Astrocyte (in vitro differentiated cells and primary cell): ENCODE measurements at regions not wholly inside any gene's neighbourhood (a gene's known extent, or its start where the extent isn't known, plus 50 kb on each side); places are given as distances from the start of the nearest gene placed in this dataset.

Experiments
- DNase-seq: peaks from one replicate; pipeline ENCODE4 v3.0.0-alpha.2; 2010; ENCODE audit warnings: low read depth
- FAIRE-seq: peaks from 2 replicates; lab custom pipeline; 2011; peaks lifted over from hg19 to GRCh38; lab: Jason Lieb, UNC
- H2AFZ ChIP-seq: 2 replicates; pipeline ENCODE4 v1.6.0; 2012; ENCODE audit warnings: low read depth, low read length, inconsistent platforms
- H3K27ac ChIP-seq: 2 replicates; pipeline ENCODE4 v1.5.1; 2011; ENCODE audit warnings: low read depth, low read length, inconsistent platforms
- H3K27me3 ChIP-seq: 2 replicates; pipeline ENCODE4 v1.6.0; 2011; ENCODE audit warnings: low read length, inconsistent platforms; ENCODE audit not compliant: insufficient read depth
- H3K36me3 ChIP-seq: 2 replicates; pipeline ENCODE4 v1.5.1; 2011; ENCODE audit warnings: low read length, inconsistent platforms; ENCODE audit not compliant: insufficient read depth
- H3K4me1 ChIP-seq: 2 replicates; pipeline ENCODE4 v1.5.1; 2011; ENCODE audit warnings: low read length, inconsistent platforms; ENCODE audit not compliant: insufficient read depth
- H3K4me2 ChIP-seq: 2 replicates; pipeline ENCODE4 v1.6.0; 2012; ENCODE audit warnings: low read length, inconsistent platforms
- H3K4me3 ChIP-seq: 2 replicates; pipeline ENCODE4 v1.5.1; 2011; ENCODE audit warnings: low read depth, mild to moderate bottlenecking, low read length, inconsistent platforms; ENCODE audit not compliant: insufficient read depth
- H3K79me2 ChIP-seq: 2 replicates; pipeline ENCODE4 v1.6.0; 2012; ENCODE audit warnings: mild to moderate bottlenecking, low read length, inconsistent platforms; ENCODE audit not compliant: insufficient read depth
- H3K9ac ChIP-seq: 2 replicates; pipeline ENCODE4 v1.6.0; 2012; ENCODE audit warnings: mild to moderate bottlenecking, low read length, inconsistent platforms
- H3K9me3 ChIP-seq: 2 replicates; pipeline ENCODE4 v1.5.1; 2012; ENCODE audit warnings: low read depth, mild to moderate bottlenecking, low read length, inconsistent platforms; ENCODE audit not compliant: insufficient read depth
- H4K20me1 ChIP-seq: 2 replicates; pipeline ENCODE4 v1.6.0; 2012; ENCODE audit warnings: low read length, inconsistent platforms; ENCODE audit not compliant: insufficient read depth
- H3K27ac Mint-ChIP-seq: one replicate; pipeline ENCODE4 v1.8.0; 2021; ENCODE audit warnings: mild to moderate bottlenecking, mixed read lengths; ENCODE audit not compliant: unreplicated experiment
- H3K27me3 Mint-ChIP-seq: one replicate; pipeline ENCODE4 v1.8.0; 2021; ENCODE audit warnings: low read depth, mixed read lengths; ENCODE audit not compliant: unreplicated experiment
- H3K36me3 Mint-ChIP-seq: one replicate; pipeline ENCODE4 v1.8.0; 2021; ENCODE audit warnings: low read depth, mixed read lengths; ENCODE audit not compliant: unreplicated experiment
- H3K4me1 Mint-ChIP-seq: one replicate; pipeline ENCODE4 v1.8.0; 2021; ENCODE audit warnings: low read depth, mixed read lengths; ENCODE audit not compliant: unreplicated experiment
- H3K4me3 Mint-ChIP-seq: one replicate; pipeline ENCODE4 v1.8.0; 2021; ENCODE audit warnings: mild to moderate bottlenecking, moderate library complexity, mixed read lengths; ENCODE audit not compliant: unreplicated experiment
- H3K9me3 Mint-ChIP-seq: one replicate; pipeline ENCODE4 v1.8.0; 2021; ENCODE audit warnings: mild to moderate bottlenecking, mixed read lengths; ENCODE audit not compliant: unreplicated experiment
- CTCF ChIP-seq: IDR thresholded peaks from 2 replicates; pipeline ENCODE4 v1.5.1; 2011; ENCODE audit warnings: low read depth, mild to moderate bottlenecking, inconsistent platforms, low read length, moderate library complexity; ENCODE audit not compliant: insufficient read depth
- EZH2 ChIP-seq: IDR thresholded peaks from 2 replicates; pipeline ENCODE4 v1.6.1; 2012; ENCODE audit warnings: mild to moderate bottlenecking, low read length, inconsistent platforms; ENCODE audit not compliant: insufficient read depth

- FAIRE-seq (no peak), DNase-seq (no peak)
- Histone ChIP-seq H3K27me3 (no peaks in the 10 kb centered on the region), H3K4me3 (no peak overlapping the region), H2AFZ (no peak overlapping the region), H3K9me3 (no peaks in the 10 kb centered on the region), H3K4me1 (no peaks in the 10 kb centered on the region), H4K20me1 (no peaks in the 10 kb centered on the region), H3K4me2 (no peak overlapping the region), H3K27ac (no peak overlapping the region), H3K9ac (no peak overlapping the region), H3K36me3 (no peaks in the 10 kb centered on the region), H3K79me2 (no peaks in the 10 kb centered on the region)
- Mint-ChIP-seq H3K9me3 (no peaks in the 10 kb centered on the region), H3K27ac (no peak overlapping the region), H3K36me3 (no peaks in the 10 kb centered on the region), H3K27me3 (no peaks in the 10 kb centered on the region), H3K4me3 (no peak overlapping the region), H3K4me1 (no peaks in the 10 kb centered on the region)
- TF ChIP-seq EZH2, result no peak
- no peak for TF ChIP-seq CTCF
Observed at GRCh38 chr17:70493277-70493874, 324.0 kb downstream of the KCNJ2 start.

GRCh38 chr17:70498631-70499030, 329.3 kb downstream of the KCNJ2 start:
- no peaks in the 10 kb centered on the region for H3K79me2 ChIP-seq
- no peaks in the 10 kb centered on the region for H3K27me3 ChIP-seq
- DNase-seq (no peak), FAIRE-seq (no peak)
- H3K9me3 ChIP-seq, result no peaks in the 10 kb centered on the region
- TF ChIP-seq CTCF, result no peak
- TF ChIP-seq EZH2, result no peak
- H3K4me2 ChIP-seq, result no peak overlapping the region
- H4K20me1 ChIP-seq, result no peaks in the 10 kb centered on the region
- H3K36me3 ChIP-seq, result no peaks in the 10 kb centered on the region
- no peaks in the 10 kb centered on the region for H3K4me1 ChIP-seq
- H3K4me1 Mint-ChIP-seq, result no peaks in the 10 kb centered on the region
- no peak overlapping the region for H3K9ac ChIP-seq
- H3K27ac Mint-ChIP-seq, result no peak overlapping the region
- no peak overlapping the region for H3K4me3 Mint-ChIP-seq
- H2AFZ ChIP-seq, result no peak overlapping the region
- no peaks in the 10 kb centered on the region for H3K36me3 Mint-ChIP-seq
- no peaks in the 10 kb centered on the region for H3K27me3 Mint-ChIP-seq
- H3K4me3 ChIP-seq, result no peak overlapping the region
- H3K9me3 Mint-ChIP-seq, result no peaks in the 10 kb centered on the region
- H3K27ac ChIP-seq, result no peak overlapping the region

- no peaks in the 10 kb centered on the region for H3K36me3 ChIP-seq
- no peak overlapping the region for H3K9ac ChIP-seq
- H3K4me1 ChIP-seq, result no peaks in the 10 kb centered on the region
- H2AFZ ChIP-seq, result no peak overlapping the region
- no peak overlapping the region for H3K27ac ChIP-seq
- TF ChIP-seq CTCF (no peak), EZH2 (no peak)
- H3K9me3 ChIP-seq, result no peaks in the 10 kb centered on the region
- H3K9me3 Mint-ChIP-seq, result no peaks in the 10 kb centered on the region
- no peaks in the 10 kb centered on the region for H3K27me3 Mint-ChIP-seq
- no peaks in the 10 kb centered on the region for H3K79me2 ChIP-seq
- no peak overlapping the region for H3K27ac Mint-ChIP-seq
- no peaks in the 10 kb centered on the region for H3K27me3 ChIP-seq
- FAIRE-seq, result no peak
- no peak overlapping the region for H3K4me3 Mint-ChIP-seq
- no peaks in the 10 kb centered on the region for H3K36me3 Mint-ChIP-seq
- H3K4me3 ChIP-seq, result no peak overlapping the region
- DNase-seq, result no peak
- no peaks in the 10 kb centered on the region for H3K4me1 Mint-ChIP-seq
- H3K4me2 ChIP-seq, result no peak overlapping the region
- H4K20me1 ChIP-seq, result no peaks in the 10 kb centered on the region
Observed at GRCh38 chr17:70499067-70499786, 329.9 kb downstream of the KCNJ2 start.
